Gastroesophageal sphincter (tissue), 3 donors: ENCODE measurements at regions not wholly inside any gene's neighbourhood (a gene's known extent, or its start where the extent isn't known, plus 50 kb on each side); places are given as distances from the start of the nearest gene placed in this dataset.

ENCODE experiments used
- POLR2A ChIP-seq, 2 donors: fragments of 450-650 bp; IDR thresholded peaks; one replicate each; pipeline ENCODE4 v1.6.1; 2017; ENCODE audit warnings: antibody characterized with exemption in 2 of 2, mild to moderate bottlenecking in 2 of 2, moderate library complexity in 1 of 2
- TF ChIP-seq, protein P1 (sequence below), 4 experiments: fragments of 200-600 bp in 2 of 4; fragments of 450-650 bp in 2 of 4; sonication (generic) in 1 of 4; IDR thresholded peaks; one replicate each; pipeline ENCODE4 v1.5.1; 2017 to 2019; ENCODE audit warnings: antibody characterized with exemption in 4 of 4, mild to moderate bottlenecking in 2 of 4, moderate library complexity in 2 of 4

- TF ChIP-seq, protein P1, sequence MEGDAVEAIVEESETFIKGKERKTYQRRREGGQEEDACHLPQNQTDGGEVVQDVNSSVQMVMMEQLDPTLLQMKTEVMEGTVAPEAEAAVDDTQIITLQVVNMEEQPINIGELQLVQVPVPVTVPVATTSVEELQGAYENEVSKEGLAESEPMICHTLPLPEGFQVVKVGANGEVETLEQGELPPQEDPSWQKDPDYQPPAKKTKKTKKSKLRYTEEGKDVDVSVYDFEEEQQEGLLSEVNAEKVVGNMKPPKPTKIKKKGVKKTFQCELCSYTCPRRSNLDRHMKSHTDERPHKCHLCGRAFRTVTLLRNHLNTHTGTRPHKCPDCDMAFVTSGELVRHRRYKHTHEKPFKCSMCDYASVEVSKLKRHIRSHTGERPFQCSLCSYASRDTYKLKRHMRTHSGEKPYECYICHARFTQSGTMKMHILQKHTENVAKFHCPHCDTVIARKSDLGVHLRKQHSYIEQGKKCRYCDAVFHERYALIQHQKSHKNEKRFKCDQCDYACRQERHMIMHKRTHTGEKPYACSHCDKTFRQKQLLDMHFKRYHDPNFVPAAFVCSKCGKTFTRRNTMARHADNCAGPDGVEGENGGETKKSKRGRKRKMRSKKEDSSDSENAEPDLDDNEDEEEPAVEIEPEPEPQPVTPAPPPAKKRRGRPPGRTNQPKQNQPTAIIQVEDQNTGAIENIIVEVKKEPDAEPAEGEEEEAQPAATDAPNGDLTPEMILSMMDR (IDR thresholded peaks at IDR 0.05), result no peak
- no peak for TF ChIP-seq POLR2A (IDR thresholded peaks at IDR 0.05)
Observed at GRCh38 chr5:103901885-103902284, 339.3 kb upstream of the NUDT12 start.
